Kidney capillary endothelial cell (primary cell): ENCODE measurements at regions not wholly inside any gene's neighbourhood (a gene's known extent, or its start where the extent isn't known, plus 50 kb on each side); places are given as distances from the start of the nearest gene placed in this dataset.

Experiments used
- DNase-seq: peaks from one replicate; pipeline ENCODE4 v3.0.0-alpha.2; 2018; ENCODE audit warnings: low spot score

- DNase-seq: no peak
Observed at GRCh38 chr12:83225806-83226205, 539.1 kb downstream of the TMTC2 start.

GRCh38 chr12:83224012-83224411 is 537.3 kb downstream of the TMTC2 start:
- no peak for DNase-seq

GRCh38 chr12:83220774-83221173 is 534.1 kb downstream of the TMTC2 start:
- no peak for DNase-seq

- DNase-seq: no peak
Observed at GRCh38 chr12:83216230-83216629, 529.5 kb downstream of the TMTC2 start.

GRCh38 chr12:83214185-83214584 is 527.5 kb downstream of the TMTC2 start:
- no peak for DNase-seq

- DNase-seq: no peak
Observed at GRCh38 chr12:83210933-83211332, 524.2 kb downstream of the TMTC2 start.

- no peak for DNase-seq
Observed at GRCh38 chr12:83199069-83199468, 512.4 kb downstream of the TMTC2 start.

- no peak for DNase-seq
Observed at GRCh38 chr12:83198291-83199015, 511.7 kb downstream of the TMTC2 start.

- no peak for DNase-seq
Observed at GRCh38 chr12:83197483-83197914, 510.8 kb downstream of the TMTC2 start.

- DNase-seq: no peak
Observed at GRCh38 chr12:83196694-83197350, 510.1 kb downstream of the TMTC2 start.

GRCh38 chr12:83190631-83191390 is 504.1 kb downstream of the TMTC2 start:
- no peak for DNase-seq

GRCh38 chr12:83186419-83186818 is 499.7 kb downstream of the TMTC2 start:
- DNase-seq: no peak

GRCh38 chr12:83185241-83185640 is 498.5 kb downstream of the TMTC2 start:
- no peak for DNase-seq
